OCI-LY1 (cell line): ENCODE measurements at regions not wholly inside any gene's neighbourhood (a gene's known extent, or its start where the extent isn't known, plus 50 kb on each side); places are given as distances from the start of the nearest gene placed in this dataset.

Experiments used
- H2AFZ ChIP-seq: fragments of 200-600 bp; sonication (generic), shearing (Covaris generic); 2 replicates; pipeline ENCODE4 v1.6.0; 2014; ENCODE audit warnings: antibody characterized with exemption, mild to moderate bottlenecking, low read length
- H3F3A ChIP-seq: fragments of 200-600 bp; sonication (generic), shearing (Covaris generic); 2 replicates; pipeline ENCODE4 v1.6.0; 2014; ENCODE audit warnings: mild to moderate bottlenecking, antibody characterized with exemption, low read length, moderate library complexity; ENCODE audit not compliant: insufficient read depth
- H3K27ac ChIP-seq: fragments of 200-600 bp; sonication (generic); 2 replicates; pipeline ENCODE4 v1.5.1; 2014; ENCODE audit warnings: low read length, mixed run types, mild to moderate bottlenecking, low read depth; ENCODE audit not compliant: poor library complexity, severe bottlenecking
- H3K27me3 ChIP-seq: fragments of 200-600 bp; sonication (generic); 2 replicates; pipeline ENCODE4 v1.6.0; 2014; ENCODE audit warnings: antibody characterized with exemption, mild to moderate bottlenecking, low read length, moderate library complexity; ENCODE audit not compliant: insufficient read depth
- H3K36me3 ChIP-seq: fragments of 200-600 bp; sonication (generic); 2 replicates; pipeline ENCODE4 v1.6.1; 2014; ENCODE audit warnings: mild to moderate bottlenecking, antibody characterized with exemption, low read length, moderate library complexity, mixed read lengths; ENCODE audit not compliant: insufficient read depth
- H3K4me1 ChIP-seq: fragments of 200-600 bp; sonication (generic); 2 replicates; pipeline ENCODE4 v1.5.1; 2014; ENCODE audit warnings: mild to moderate bottlenecking, low read length, moderate library complexity; ENCODE audit not compliant: insufficient read depth, severe bottlenecking
- H3K4me2 ChIP-seq: fragments of 200-600 bp; sonication (generic), shearing (Covaris generic); 2 replicates; pipeline ENCODE4 v1.6.1; 2014; ENCODE audit warnings: low read length
- H3K4me3 ChIP-seq: fragments of 200-600 bp; sonication (generic); 2 replicates; pipeline ENCODE4 v1.5.1; 2014; ENCODE audit warnings: low read length, low read depth, mild to moderate bottlenecking, mixed read lengths; ENCODE audit not compliant: poor library complexity, severe bottlenecking
- H3K79me2 ChIP-seq: fragments of 200-600 bp; shearing (Covaris generic); 2 replicates; pipeline ENCODE4 v1.6.1; 2016; ENCODE audit warnings: mixed run types, low read length, mixed read lengths; ENCODE audit not compliant: insufficient read depth
- H3K9ac ChIP-seq: fragments of 200-600 bp; sonication (generic), shearing (Covaris generic); 2 replicates; pipeline ENCODE4 v1.6.1; 2014; ENCODE audit warnings: mild to moderate bottlenecking, low read length, mixed read lengths
- H3K9me2 ChIP-seq: fragments of 200-600 bp; sonication (generic), shearing (Covaris generic); 2 replicates; pipeline ENCODE4 v1.6.1; 2014; ENCODE audit warnings: low read depth, mild to moderate bottlenecking, low read length, mixed read lengths
- H3K9me3 ChIP-seq: fragments of 200-600 bp; shearing (Covaris generic); 2 replicates; pipeline ENCODE4 v1.6.1; 2014; ENCODE audit warnings: low read length, mixed read lengths
- H4K20me1 ChIP-seq: fragments of 200-600 bp; sonication (generic), shearing (Covaris generic); 2 replicates; pipeline ENCODE4 v1.6.0; 2016; ENCODE audit warnings: mild to moderate bottlenecking, low read length; ENCODE audit not compliant: insufficient read depth
- EZH2 ChIP-seq: fragments of 200-600 bp; sonication (generic), shearing (Covaris generic); IDR thresholded peaks from 2 replicates; pipeline ENCODE4 v1.8.0; 2017; ENCODE audit warnings: borderline replicate concordance, mixed run types, mild to moderate bottlenecking, antibody characterized with exemption, low read length, moderate library complexity, mixed read lengths
- TF ChIP-seq, protein P1 (sequence below): fragments of 200-600 bp; sonication (generic), shearing (Covaris generic); IDR thresholded peaks from 2 replicates; pipeline ENCODE4 v1.5.1; 2017; ENCODE audit warnings: mild to moderate bottlenecking, antibody characterized with exemption, low read length, moderate library complexity, mixed read lengths

- Histone ChIP-seq H3K27me3 (no peaks in the 10 kb centered on the region), H3K4me3 (no peak overlapping the region), H3K9me3 (no peaks in the 10 kb centered on the region), H3K4me2 (no peak overlapping the region), H4K20me1 (no peaks in the 10 kb centered on the region), H3K9ac (no peak overlapping the region), H3K9me2 (no peaks in the 10 kb centered on the region), H2AFZ (no peak overlapping the region), H3K4me1 (no peaks in the 10 kb centered on the region), H3K36me3 (no peaks in the 10 kb centered on the region), H3K79me2 (no peaks in the 10 kb centered on the region), H3F3A (no peaks in the 10 kb centered on the region), H3K27ac (no peak overlapping the region)
- TF ChIP-seq EZH2: no peak
- TF ChIP-seq, protein P1, sequence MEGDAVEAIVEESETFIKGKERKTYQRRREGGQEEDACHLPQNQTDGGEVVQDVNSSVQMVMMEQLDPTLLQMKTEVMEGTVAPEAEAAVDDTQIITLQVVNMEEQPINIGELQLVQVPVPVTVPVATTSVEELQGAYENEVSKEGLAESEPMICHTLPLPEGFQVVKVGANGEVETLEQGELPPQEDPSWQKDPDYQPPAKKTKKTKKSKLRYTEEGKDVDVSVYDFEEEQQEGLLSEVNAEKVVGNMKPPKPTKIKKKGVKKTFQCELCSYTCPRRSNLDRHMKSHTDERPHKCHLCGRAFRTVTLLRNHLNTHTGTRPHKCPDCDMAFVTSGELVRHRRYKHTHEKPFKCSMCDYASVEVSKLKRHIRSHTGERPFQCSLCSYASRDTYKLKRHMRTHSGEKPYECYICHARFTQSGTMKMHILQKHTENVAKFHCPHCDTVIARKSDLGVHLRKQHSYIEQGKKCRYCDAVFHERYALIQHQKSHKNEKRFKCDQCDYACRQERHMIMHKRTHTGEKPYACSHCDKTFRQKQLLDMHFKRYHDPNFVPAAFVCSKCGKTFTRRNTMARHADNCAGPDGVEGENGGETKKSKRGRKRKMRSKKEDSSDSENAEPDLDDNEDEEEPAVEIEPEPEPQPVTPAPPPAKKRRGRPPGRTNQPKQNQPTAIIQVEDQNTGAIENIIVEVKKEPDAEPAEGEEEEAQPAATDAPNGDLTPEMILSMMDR: no peak
Observed at GRCh38 chr4:14096396-14096965, 469.0 kb upstream of the BOD1L1 start.

GRCh38 chr4:14100349-14100748 is 472.8 kb upstream of the BOD1L1 start:
- Histone ChIP-seq H3K4me1 (no peaks in the 10 kb centered on the region), H3K36me3 (no peaks in the 10 kb centered on the region), H3K9ac (no peak overlapping the region), H3K27me3 (no peaks in the 10 kb centered on the region), H3F3A (no peaks in the 10 kb centered on the region), H2AFZ (no peak overlapping the region), H3K27ac (no peak overlapping the region), H3K9me2 (no peaks in the 10 kb centered on the region), H3K4me3 (no peak overlapping the region), H3K79me2 (no peaks in the 10 kb centered on the region), H3K4me2 (no peak overlapping the region), H3K9me3 (no peaks in the 10 kb centered on the region), H4K20me1 (no peaks in the 10 kb centered on the region)
- TF ChIP-seq EZH2: no peak
- TF ChIP-seq, protein P1: no peak

DNA sequence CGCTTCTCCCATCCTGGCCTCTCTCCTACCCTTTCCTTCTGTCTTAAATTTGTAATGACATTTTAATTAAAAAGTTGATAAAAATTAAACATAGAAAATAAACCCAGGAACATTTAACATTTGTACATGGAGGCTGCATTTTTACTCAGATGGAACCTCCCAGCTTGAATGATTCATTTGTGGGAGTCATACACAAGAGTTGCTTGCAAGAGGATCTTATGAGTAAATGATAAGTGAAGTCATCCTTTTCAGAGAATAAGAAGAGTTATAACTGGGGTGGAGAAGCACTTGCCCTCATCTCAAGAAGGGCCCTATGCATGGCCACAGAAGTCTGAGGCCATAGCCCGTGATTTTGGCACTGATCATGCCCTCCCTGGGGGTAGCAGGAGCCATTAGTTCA is 482.9 kb upstream of the BOD1L1 start:
- Histone ChIP-seq H3F3A (no peaks in the 10 kb centered on the region), H2AFZ (no peak overlapping the region), H3K27me3 (no peaks in the 10 kb centered on the region), H3K9me3 (no peaks in the 10 kb centered on the region), H4K20me1 (no peaks in the 10 kb centered on the region), H3K27ac (no peak overlapping the region), H3K9me2 (no peaks in the 10 kb centered on the region), H3K36me3 (no peaks in the 10 kb centered on the region), H3K79me2 (no peaks in the 10 kb centered on the region), H3K4me2 (no peak overlapping the region), H3K4me3 (no peak overlapping the region), H3K9ac (no peak overlapping the region), H3K4me1 (no peaks in the 10 kb centered on the region)
- no peak for TF ChIP-seq EZH2
- TF ChIP-seq, protein P1: no peak
